ENCODE measurements at regions not wholly inside any gene's neighbourhood (a gene's known extent, or its start where the extent isn't known, plus 50 kb on each side); places are given as distances from the start of the nearest gene placed in this dataset.

GRCh38 chr6:164911873-164912580 lies 397.4 kb downstream of the C6orf118 start:
- no peak for DNase-seq

DNA sequence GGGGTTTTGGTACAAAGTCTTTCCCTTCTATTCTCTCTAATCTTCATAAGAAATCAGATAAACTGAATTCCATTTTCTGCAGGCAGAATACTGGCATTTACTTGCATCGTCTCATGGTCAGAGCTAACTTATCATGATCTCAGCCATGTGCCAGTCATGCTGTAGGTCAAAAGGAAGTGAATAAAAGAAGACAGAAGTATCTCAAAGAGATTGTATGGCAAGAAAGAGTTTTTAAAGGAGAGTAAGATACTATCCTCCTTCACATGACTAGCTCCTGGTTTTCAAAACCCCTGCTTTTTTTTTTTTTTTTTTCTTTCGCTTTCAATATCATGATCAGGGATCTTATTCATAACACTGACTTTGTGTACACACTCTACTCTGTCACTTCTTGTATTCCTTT lies 398.3 kb downstream of the C6orf118 start:
- no peak for DNase-seq

GRCh38 chr6:164906766-164907165 lies 402.6 kb downstream of the C6orf118 start:
- DNase-seq = no peak

GRCh38 chr6:164905311-164905710 lies 404.1 kb downstream of the C6orf118 start:
- no peak for DNase-seq

DNA sequence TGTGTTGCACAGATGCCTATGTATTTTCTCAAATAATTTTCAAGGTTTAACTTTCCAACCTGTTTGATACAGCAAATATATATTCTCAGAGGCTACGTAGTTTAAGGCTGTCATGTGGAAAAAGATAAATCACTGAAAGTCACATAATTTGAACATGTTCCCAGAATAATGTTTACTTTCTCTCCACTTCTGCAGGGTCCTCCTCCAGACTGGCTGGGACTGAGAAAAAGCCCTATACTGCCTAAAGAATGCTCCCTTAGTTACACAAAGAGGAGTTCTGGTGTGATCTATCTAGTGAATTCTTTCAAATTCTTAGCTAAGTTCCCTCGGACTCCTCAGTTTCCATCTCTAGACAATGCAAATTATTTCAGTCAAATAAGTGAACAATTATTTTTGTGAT lies 411.0 kb downstream of the C6orf118 start:
- no peak for DNase-seq

GRCh38 chr6:164897523-164898235 lies 411.7 kb downstream of the C6orf118 start:
- DNase-seq = no peak

- no peak for DNase-seq
Observed at GRCh38 chr6:164889980-164890379, 419.4 kb downstream of the C6orf118 start.

GRCh38 chr6:164887660-164888059 lies 421.7 kb downstream of the C6orf118 start:
- DNase-seq = no peak

DNA sequence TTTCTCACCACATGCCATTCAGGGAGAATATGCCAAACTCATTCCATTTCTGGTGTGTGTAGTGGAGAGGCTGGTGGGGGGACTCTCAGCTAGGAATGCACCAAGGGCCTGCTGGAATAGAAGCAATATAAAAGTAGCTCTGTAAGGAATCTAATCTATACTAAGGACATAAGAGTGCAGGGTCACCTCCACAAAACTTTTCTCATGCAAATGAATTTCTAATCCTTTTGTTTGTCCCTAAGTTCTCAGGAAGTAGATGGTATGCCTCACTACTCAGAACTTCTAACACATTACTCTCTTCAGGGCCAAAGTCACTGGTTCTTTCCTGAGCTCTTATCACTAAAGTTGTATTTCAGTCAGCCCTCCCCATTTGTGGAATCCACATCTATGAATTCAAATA lies 427.2 kb downstream of the C6orf118 start:
- no peak for DNase-seq

- DNase-seq = no peak
Observed at GRCh38 chr6:164871783-164872182, 437.6 kb downstream of the C6orf118 start.

- no peak for DNase-seq
Observed at GRCh38 chr6:164870164-164870563, 439.2 kb downstream of the C6orf118 start.

- DNase-seq = no peak
Observed at GRCh38 chr6:164861967-164862366, 447.4 kb downstream of the C6orf118 start.

DNA sequence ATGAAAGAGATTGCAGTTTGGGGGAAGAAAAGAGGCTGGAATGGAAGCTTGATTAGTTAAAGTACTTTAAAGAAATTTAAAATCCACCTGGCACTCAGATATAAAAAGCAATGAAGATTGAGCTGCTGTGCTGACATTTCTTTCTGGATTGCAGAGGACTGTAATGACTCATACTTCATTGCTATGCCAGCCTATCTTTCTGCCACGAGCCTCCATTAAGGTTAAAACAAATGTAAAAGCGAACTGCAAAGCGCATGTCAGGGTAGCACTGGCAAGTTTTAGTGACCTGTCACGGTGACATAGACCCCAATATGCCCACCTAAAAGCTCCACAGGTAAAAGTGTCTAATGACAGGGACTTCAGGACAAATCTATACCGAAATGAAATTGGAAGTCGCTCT lies 449.6 kb downstream of the C6orf118 start:
- DNase-seq = no peak

GRCh38 chr6:164856138-164856537 lies 453.3 kb downstream of the C6orf118 start:
- no peak for DNase-seq

GRCh38 chr6:164855281-164855680 lies 454.1 kb downstream of the C6orf118 start:
- no peak for DNase-seq

- DNase-seq = peak in 1 of 2 donors; percentile 8
Observed at GRCh38 chr6:164854526-164854925, 454.9 kb downstream of the C6orf118 start.

- no peak for DNase-seq
Observed at GRCh38 chr6:164845773-164846172, 463.6 kb downstream of the C6orf118 start.

DNA sequence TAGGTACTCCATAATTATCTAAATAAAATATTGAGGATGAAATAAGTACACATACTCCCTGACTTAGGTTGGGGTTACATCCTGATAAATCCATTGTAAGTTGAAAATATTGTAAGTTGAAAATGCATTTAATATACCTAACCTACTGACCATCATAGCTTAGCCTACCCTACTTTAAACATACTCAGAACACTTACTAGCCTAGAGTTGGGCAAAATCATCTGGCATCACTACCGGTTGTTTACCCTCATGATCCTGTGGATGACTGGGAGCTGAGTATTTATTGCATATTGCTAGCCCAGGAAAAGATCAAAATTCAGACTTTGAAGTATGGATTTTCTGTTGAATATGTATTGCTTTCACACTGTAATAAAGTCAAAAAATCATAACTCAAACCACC lies 467.3 kb downstream of the C6orf118 start:
- DNase-seq = no peak

- no peak for DNase-seq
Observed at GRCh38 chr6:164838068-164838615, 471.3 kb downstream of the C6orf118 start.

DNA sequence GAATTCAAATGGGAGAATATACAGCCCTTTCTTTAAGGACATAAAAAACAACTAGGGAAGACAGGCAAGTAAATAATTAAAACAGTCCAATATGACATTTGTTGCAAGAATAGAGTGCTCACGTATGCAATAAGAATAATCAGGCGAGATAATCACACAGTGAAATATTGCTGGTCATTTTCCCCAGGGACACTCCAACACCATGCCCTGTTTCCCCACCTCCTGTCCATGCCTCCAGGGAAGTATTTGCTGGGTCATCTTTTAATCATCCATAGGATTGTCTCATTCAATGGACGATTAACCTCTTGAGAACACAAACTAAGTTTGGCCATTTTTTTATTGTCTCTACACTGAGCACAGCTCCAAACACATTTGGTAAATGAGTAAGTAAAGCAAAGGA lies 472.9 kb downstream of the C6orf118 start:
- DNase-seq = no peak

DNA sequence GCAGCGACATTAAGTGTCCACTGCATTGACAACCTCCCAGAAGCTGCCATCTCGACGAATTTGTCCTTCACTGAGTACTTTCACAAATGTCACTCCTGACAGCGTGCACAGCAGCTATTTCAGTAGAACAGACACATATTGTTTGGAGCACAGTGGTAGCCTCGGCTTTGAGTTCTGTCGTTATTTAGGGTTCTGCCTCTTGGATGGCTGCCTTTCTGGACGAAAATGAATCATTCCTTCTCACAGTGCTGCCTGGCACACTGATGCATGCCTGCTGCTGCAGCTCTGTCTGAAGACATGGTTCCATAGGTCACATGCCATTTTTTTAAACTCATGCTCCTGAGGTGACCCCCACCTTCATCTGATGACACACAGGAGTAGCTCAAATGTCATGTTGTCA lies 477.0 kb downstream of the C6orf118 start:
- DNase-seq = peak; percentile 28 to 49

- no peak for DNase-seq
Observed at GRCh38 chr6:164827537-164827936, 481.9 kb downstream of the C6orf118 start.

- DNase-seq = no peak
Observed at GRCh38 chr6:164826831-164827468, 482.5 kb downstream of the C6orf118 start.

DNA sequence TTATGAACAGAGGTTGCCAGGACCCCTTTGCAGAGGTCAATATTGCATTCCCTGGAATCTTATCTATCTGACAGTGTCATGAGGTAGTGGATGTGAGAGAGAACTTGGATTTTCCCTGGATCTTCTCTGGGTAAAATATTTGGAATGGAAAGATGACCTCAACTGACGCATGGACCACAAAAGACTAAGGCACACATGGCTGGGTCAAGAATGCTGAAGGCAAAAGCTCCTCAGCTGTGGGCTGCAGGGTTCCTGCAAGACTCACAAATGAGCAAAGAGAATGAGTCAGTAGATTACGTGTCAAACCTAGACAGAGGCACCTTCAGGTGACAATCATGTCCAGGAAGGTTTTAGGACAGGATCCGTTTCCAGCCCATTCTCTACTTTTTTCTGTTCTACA lies 484.0 kb downstream of the C6orf118 start:
- no peak for DNase-seq
